HEK293 (cell line): ENCODE measurements at regions not wholly inside any gene's neighbourhood (a gene's known extent, or its start where the extent isn't known, plus 50 kb on each side); places are given as distances from the start of the nearest gene placed in this dataset.
A peak's percentile ranks its signal among the peaks of the same experiment; 100 is the strongest.

Experiments
- CTCF ChIA-PET: fragments of 350-600 bp; formaldehyde crosslinking; extraction: SDS; loops from one replicate; lab custom pipeline; 2021; ENCODE audit warnings: antibody characterized with exemption; lab: Yijun Ruan, JAX
- POLR2A ChIA-PET: fragments of 300-600 bp; formaldehyde crosslinking; extraction: SDS; loops from one replicate; lab custom pipeline; 2020; ENCODE audit warnings: antibody characterized with exemption, inconsistent platforms; lab: Yijun Ruan, JAX
- H3K27ac ChIP-seq: fragments of 200-500 bp; sonication (Bioruptor generic); 2 replicates; pipeline ENCODE4 v1.5.1; 2014; ENCODE audit warnings: low read depth, low read length, control low read depth, inconsistent platforms; ENCODE audit errors: extremely low read depth
- H3K36me3 ChIP-seq, 2 experiments: fragments of 200-500 bp in 1 of 2; sonication (Bioruptor generic) in 1 of 2; 1 replicate in 1 of 2; 2 replicates in 1 of 2; pipeline ENCODE4 v1.5.1; 2014 to 2017; ENCODE audit warnings: inconsistent platforms in 2 of 2, low read length in 2 of 2; ENCODE audit not compliant: control insufficient read depth in 2 of 2, insufficient read depth in 1 of 2
- H3K4me1 ChIP-seq: fragments of 200-500 bp; sonication (Bioruptor generic); 2 replicates; pipeline ENCODE4 v1.5.1; 2014; ENCODE audit warnings: mild to moderate bottlenecking, low read length, inconsistent platforms; ENCODE audit not compliant: control insufficient read depth, insufficient read depth
- H3K4me3 ChIP-seq: 2 replicates; pipeline ENCODE4 v1.5.1; 2011; ENCODE audit warnings: low read depth, mild to moderate bottlenecking, control low read depth, low read length, moderate library complexity
- H3K9me3 ChIP-seq: fragments of 200-500 bp; sonication (Bioruptor generic); 2 replicates; pipeline ENCODE4 v1.5.1; 2014; ENCODE audit warnings: low read depth, low read length, inconsistent platforms; ENCODE audit not compliant: control insufficient read depth, insufficient read depth
- CTCF ChIP-seq: fragments of 450-650 bp; formaldehyde crosslinking; IDR thresholded peaks from 2 replicates; pipeline ENCODE4 v1.5.1; 2016; ENCODE audit warnings: missing biosample characterization, missing genetic modification characterization
- EGR2 ChIP-seq: fragments of 450-650 bp; formaldehyde crosslinking; IDR thresholded peaks from 2 replicates; pipeline ENCODE4 v1.5.1; 2016; ENCODE audit warnings: low read depth, missing biosample characterization, missing genetic modification characterization
- GLI4 ChIP-seq: fragments of 450-650 bp; formaldehyde crosslinking; IDR thresholded peaks from 2 replicates; pipeline ENCODE4 v1.5.1; 2016; ENCODE audit warnings: missing biosample characterization, missing genetic modification characterization
- INSM2 ChIP-seq: fragments of 450-650 bp; formaldehyde crosslinking; IDR thresholded peaks from 2 replicates; pipeline ENCODE4 v1.5.1; 2016; ENCODE audit warnings: missing biosample characterization, missing genetic modification characterization
- OSR2 ChIP-seq: fragments of 450-650 bp; formaldehyde crosslinking; IDR thresholded peaks from 2 replicates; pipeline ENCODE4 v1.5.1; 2016; ENCODE audit warnings: missing biosample characterization, missing genetic modification characterization
- SETDB1 ChIP-seq: IDR thresholded peaks from one replicate; pipeline ENCODE4 v1.6.1; 2017; ENCODE audit warnings: mild to moderate bottlenecking, low read length, moderate library complexity, mixed read lengths; ENCODE audit not compliant: insufficient read length
- SP2 ChIP-seq: fragments of 450-650 bp; formaldehyde crosslinking; IDR thresholded peaks from 2 replicates; pipeline ENCODE4 v1.5.1; 2016; ENCODE audit warnings: missing biosample characterization, missing genetic modification characterization
- TSHZ1 ChIP-seq: fragments of 450-650 bp; formaldehyde crosslinking; IDR thresholded peaks from 2 replicates; pipeline ENCODE4 v1.5.1; 2016; ENCODE audit warnings: missing biosample characterization, missing genetic modification characterization, borderline replicate concordance
- ZBTB6 ChIP-seq: fragments of 450-650 bp; formaldehyde crosslinking; IDR thresholded peaks from 2 replicates; pipeline ENCODE4 v1.5.1; 2017; ENCODE audit warnings: missing biosample characterization, missing genetic modification characterization
- ZNF26 ChIP-seq: fragments of 450-650 bp; formaldehyde crosslinking; IDR thresholded peaks from 2 replicates; pipeline ENCODE4 v1.5.1; 2016; ENCODE audit warnings: missing biosample characterization, missing genetic modification characterization
- ZNF292 ChIP-seq: fragments of 450-650 bp; formaldehyde crosslinking; IDR thresholded peaks from 2 replicates; pipeline ENCODE4 v1.5.1; 2016; ENCODE audit warnings: low read depth, missing biosample characterization, missing genetic modification characterization, borderline replicate concordance
- ZNF366 ChIP-seq: fragments of 450-650 bp; formaldehyde crosslinking; conservative IDR thresholded peaks from 2 replicates; pipeline ENCODE4 v1.5.1; 2016; ENCODE audit warnings: missing biosample characterization, missing genetic modification characterization
- ZNF571 ChIP-seq: fragments of 450-650 bp; formaldehyde crosslinking; IDR thresholded peaks from 2 replicates; pipeline ENCODE4 v1.5.0; 2017; ENCODE audit warnings: missing biosample characterization, missing genetic modification characterization
- ZNF664 ChIP-seq: fragments of 450-650 bp; formaldehyde crosslinking; IDR thresholded peaks from 2 replicates; pipeline ENCODE4 v1.5.1; 2016; ENCODE audit warnings: missing biosample characterization, missing genetic modification characterization
- ZNF670 ChIP-seq: fragments of 450-650 bp; formaldehyde crosslinking; IDR thresholded peaks from 2 replicates; pipeline ENCODE4 v1.5.1; 2016; ENCODE audit warnings: missing biosample characterization, missing genetic modification characterization, low read depth
- ZNF837 ChIP-seq: fragments of 450-650 bp; formaldehyde crosslinking; IDR thresholded peaks from 2 replicates; pipeline ENCODE4 v1.5.1; 2016; ENCODE audit warnings: missing biosample characterization, missing genetic modification characterization

- TF ChIP-seq CTCF (tag by site-specific recombination) (0 out of 2 replicates have a peak, but pooled peaks have one; percentile 27), INSM2 (no peak), GLI4 (no peak), ZNF837 (tag by site-specific recombination) (no peak), EGR2 (tag by site-specific recombination) (no peak), ZNF571 (tag by site-specific recombination) (no peak), SP2 (tag by site-specific recombination) (no peak), ZNF366 (tag by site-specific recombination) (0 out of 2 replicates have a peak, but pooled peaks have one; percentile 18), ZNF670 (tag by site-specific recombination) (no peak), OSR2 (tag by site-specific recombination) (no peak), ZNF292 (tag by site-specific recombination) (no peak), TSHZ1 (tag by site-specific recombination) (no peak), ZNF26 (tag by site-specific recombination) (no peak), ZBTB6 (no peak)
Observed at GRCh38 chr6:148144917-148145521, 197.6 kb upstream of the SASH1 start (continued).

- POLR2A ChIA-PET = no interaction called here
- H3K4me1 ChIP-seq = no peaks in the 10 kb centered on the region
- H3K4me3 ChIP-seq = no peak overlapping the region
- TF ChIP-seq SETDB1 (peak; percentile 52), ZNF664 (tag by site-specific recombination) (no peak)
- no peaks in the 10 kb centered on the region for H3K36me3 ChIP-seq
- CTCF ChIA-PET = interaction anchor here (0.6 to 3.5 kb wide), 13 partner anchors 11 to 1875 kb away, joined by 3 to 13 read pairs (median 3); partner anchors contain the start of gene SAMD5
- H3K9me3 ChIP-seq = no peaks in the 10 kb centered on the region
- no peak overlapping the region for H3K27ac ChIP-seq
Observed at GRCh38 chr6:148146717-148147462, 195.7 kb upstream of the SASH1 start.
